Medulla oblongata (tissue), 1 donor: ENCODE measurements at regions not wholly inside any gene's neighbourhood (a gene's known extent, or its start where the extent isn't known, plus 50 kb on each side); places are given as distances from the start of the nearest gene placed in this dataset.
"Not testable (repeated sequence)": the region's sequence is repeated elsewhere in the genome, so short reads cannot be mapped to it uniquely, and the experiment has no call there.

Source experiments
- DNase-seq: peaks from one replicate; pipeline ENCODE4 v3.0.0-alpha.2; 2015; ENCODE audit errors: extremely low spot score

DNA sequence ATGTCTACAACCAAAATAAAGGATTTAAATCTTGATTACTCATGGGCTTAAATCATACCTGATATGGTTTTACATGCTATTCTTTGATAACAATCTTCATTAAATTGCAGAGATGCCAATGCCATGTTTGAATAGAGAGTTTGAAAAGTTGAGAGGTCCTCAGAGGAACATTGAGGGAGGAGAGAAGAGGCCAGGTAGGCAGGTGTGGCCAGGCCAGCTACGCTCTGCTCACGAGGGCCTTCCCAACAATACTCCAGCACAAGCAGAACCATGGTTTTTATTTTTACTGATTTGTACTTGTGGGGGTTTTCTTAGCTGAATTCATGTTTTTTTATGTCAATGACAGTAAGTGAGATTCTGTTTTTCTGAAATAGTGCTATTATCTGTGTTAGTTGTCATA lies 158.1 kb upstream of the RFC3 start:
- DNase-seq, result no peak

- no peak for DNase-seq
Measured at GRCh38 chr13:33662392-33662791, 155.6 kb upstream of the RFC3 start.

GRCh38 chr13:33665626-33666175 lies 152.2 kb upstream of the RFC3 start:
- no peak for DNase-seq

- no peak for DNase-seq
Measured at GRCh38 chr13:33671560-33671959, 146.4 kb upstream of the RFC3 start.

GRCh38 chr13:33672022-33672421 lies 145.9 kb upstream of the RFC3 start:
- DNase-seq, result not testable (repeated sequence)

DNA sequence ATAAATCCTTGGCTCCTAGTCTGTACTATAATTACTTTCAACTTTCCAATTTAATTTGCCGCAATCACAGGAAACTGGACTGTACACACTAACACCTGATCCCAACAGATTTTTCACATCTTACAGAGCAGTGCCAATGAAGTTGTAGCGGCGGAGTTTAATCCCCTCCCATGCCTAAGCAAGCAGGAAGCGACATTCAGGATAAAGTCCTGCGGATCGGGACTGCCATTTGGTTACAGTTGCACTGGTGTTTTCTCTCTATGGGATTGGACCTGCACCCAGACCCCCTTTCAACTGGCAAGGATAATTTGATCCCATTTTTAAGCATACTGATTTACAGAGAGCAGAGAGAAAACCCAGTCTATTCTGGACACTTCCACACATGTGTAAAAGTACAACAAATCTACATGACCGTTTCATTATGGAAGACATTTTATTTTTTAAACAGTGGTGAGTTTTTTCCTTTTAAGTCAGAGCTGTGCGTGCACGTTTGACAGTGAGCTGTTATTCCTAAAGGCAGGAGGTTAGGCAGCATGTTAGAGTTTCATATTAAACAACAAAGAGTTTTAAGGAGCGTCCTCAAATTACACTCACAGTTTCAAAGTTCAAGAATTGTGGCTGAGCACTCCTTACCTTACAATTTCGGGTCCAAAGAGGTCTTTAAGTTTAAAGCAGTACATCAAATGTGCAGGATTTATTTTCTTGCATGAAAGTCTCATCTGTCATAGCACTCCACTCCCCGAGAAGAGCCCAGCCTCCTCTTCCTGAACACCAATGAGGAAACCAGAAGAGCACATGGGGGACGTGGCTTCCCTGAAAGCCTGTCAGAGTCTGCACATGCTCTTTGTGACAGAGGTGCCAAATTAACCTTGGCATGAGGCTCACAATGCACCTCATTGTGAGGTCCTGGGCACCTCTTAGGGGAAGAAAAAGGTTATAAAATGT lies 141.6 kb upstream of the RFC3 start:
- peak; percentile 79 for DNase-seq

- no peak for DNase-seq
Measured at GRCh38 chr13:33677215-33677614, 140.7 kb upstream of the RFC3 start.

- DNase-seq, result no peak
Measured at GRCh38 chr13:33678084-33678483, 139.9 kb upstream of the RFC3 start.

GRCh38 chr13:33678906-33679657 lies 138.9 kb upstream of the RFC3 start:
- DNase-seq, result peak; percentile 54

GRCh38 chr13:33679658-33680012 lies 138.3 kb upstream of the RFC3 start:
- no peak for DNase-seq

GRCh38 chr13:33682020-33682564 lies 135.9 kb upstream of the RFC3 start:
- no peak for DNase-seq

DNA sequence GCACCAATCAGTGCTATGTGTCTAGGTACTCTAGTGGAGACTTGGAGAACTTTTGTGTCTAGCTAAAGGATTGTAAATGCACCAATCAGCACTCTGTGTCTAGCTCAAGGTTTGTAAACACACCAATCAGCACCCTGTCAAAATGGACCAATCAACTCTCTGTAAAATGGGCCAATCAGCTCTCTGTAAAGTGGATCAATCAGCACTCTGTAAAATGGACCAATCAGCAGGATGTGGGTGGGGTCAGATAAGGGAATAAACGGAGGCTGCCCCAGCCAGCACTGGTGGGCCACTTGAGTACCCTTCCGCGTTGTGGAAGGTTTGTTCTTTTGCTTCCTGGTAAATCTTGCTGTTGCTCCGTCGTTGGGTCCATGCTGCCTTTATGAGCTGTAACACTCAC lies 135.3 kb upstream of the RFC3 start:
- DNase-seq, result not testable (repeated sequence)

DNA sequence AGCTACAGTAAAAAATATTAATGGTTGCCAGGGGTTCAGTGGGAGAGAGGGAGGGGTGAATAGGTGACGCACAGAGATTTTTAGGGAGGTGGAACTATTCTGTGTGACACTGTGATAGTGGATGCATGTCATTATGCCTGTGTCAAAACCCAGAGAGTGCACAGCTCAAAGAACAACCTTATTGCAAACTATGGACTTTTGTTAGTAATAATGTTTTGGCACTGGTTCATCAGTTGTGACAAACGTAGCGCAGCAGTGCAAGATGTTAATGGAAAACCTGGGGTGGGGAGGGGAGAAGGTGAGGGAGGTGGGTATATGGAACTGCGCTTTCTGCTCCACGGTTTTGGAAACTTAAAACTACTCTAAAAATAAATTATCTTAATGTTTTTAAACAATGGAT lies 134.6 kb upstream of the RFC3 start:
- no peak for DNase-seq

- no peak for DNase-seq
Measured at GRCh38 chr13:33684874-33685273, 133.1 kb upstream of the RFC3 start.

GRCh38 chr13:33686772-33687480 lies 131.0 kb upstream of the RFC3 start:
- DNase-seq, result no peak

GRCh38 chr13:33690354-33690753 lies 127.6 kb upstream of the RFC3 start:
- DNase-seq, result no peak

DNA sequence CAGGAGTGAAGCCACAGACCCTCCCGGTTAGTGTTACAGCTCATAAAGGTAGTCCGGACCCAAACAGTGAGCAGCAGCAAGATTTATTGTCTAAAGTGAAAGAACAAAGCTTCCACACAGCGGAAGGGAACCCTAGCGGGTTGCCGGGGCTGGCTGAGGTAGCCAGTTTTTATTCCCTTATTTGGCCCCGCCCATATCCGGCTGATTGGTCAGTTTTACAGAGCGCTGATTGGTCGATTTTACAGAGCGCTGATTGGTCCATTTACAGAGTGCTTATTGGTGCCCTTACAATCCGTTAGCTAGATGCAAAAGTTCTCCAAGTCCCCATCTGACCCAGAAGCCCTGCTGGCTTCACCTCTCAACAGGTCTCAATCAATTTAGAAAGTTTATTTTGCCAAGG lies 126.0 kb upstream of the RFC3 start:
- no peak for DNase-seq

DNA sequence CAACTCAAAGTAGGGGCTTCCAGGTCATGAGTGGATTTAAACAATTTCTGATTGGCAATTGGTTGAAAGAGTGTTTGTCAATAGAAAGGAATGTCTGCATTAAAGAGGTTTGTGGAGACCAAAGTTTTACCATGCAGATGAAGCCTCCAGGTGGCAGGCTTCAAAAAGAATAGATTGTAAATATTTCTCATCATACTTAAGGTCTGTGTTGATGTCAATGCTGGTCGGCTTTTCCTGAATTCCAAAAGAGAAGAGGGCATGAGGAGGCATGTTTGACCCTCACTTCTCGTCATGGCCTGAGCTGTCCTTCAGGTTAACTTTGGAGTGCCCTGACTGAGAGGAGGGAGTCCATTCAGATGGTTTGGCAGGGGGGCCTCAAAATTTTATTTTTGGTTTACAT lies 125.4 kb upstream of the RFC3 start:
- DNase-seq, result no peak

DNA sequence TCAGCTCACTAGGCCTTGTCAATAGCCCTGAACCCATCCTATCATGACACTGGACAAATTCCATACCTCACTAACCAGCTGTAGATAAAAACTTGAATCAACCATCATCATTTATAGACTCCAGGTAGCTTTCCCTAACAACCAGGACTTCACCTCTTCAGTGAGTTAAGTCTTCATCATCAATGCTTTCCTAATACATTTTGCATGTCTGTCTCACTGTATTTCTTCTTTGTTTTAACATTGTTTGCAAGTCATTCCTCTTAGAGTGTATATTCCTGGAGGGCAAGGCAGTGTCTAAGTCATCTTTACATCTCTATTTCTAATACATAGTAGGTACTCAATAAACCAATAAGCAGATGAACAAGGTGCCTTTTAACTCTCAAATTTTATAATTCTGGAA lies 123.4 kb upstream of the RFC3 start:
- no peak for DNase-seq

DNA sequence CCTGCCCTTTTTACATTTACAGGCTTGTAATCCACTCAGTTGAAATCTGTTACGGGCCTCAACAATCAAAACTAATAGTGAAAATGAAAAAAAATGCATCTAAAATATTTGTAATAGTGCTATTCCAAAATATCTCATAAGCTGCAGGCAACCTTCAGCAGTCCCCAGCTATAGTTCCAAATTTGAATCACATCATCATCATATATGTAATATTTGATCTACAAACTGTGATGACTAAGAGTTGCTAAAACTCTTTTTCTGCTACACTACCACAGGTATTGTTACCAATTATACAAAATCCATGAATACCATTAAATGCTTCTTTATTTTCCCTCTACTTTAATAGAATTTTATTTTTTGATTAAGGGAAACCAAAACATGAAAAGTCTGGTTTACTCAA lies 121.4 kb upstream of the RFC3 start:
- no peak for DNase-seq

GRCh38 chr13:33697926-33698325 lies 120.0 kb upstream of the RFC3 start:
- no peak for DNase-seq

DNA sequence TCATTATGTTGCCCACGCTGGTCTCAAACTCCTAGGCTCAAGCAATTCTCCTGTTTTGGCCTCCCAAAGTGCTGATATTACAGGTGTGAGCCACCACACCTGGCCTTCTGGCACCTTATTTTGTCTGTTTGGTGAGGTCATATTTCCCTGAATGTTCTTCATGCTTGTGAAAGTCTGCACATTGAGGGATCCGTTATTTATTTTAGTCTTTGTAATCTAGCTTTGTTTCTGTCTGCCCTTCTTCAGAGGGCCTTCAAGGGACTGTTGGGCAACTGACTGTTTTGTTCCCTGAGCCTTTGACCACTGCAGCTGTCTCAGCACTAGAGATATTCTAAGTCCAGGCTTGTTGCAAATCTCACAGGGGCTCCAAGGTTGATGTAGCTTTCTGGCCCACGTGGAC lies 110.5 kb upstream of the RFC3 start:
- no peak for DNase-seq
